Gastrocnemius medialis (tissue), 4 donors: ENCODE measurements at regions not wholly inside any gene's neighbourhood (a gene's known extent, or its start where the extent isn't known, plus 50 kb on each side); places are given as distances from the start of the nearest gene placed in this dataset.

Experiments
- ATAC-seq, 2 donors: fragments of 150-250 bp; one replicate each; pipeline ENCODE4 v1.9.1; 2016
- DNase-seq, 2 donors: peaks; one replicate each; pipeline ENCODE4 v3.0.0-alpha.2; 2019
- H3K27ac ChIP-seq, 4 donors: fragments of 200-600 bp; sonication (generic); 1 replicate in 1 of 4; 2 replicates in 3 of 4; pipeline ENCODE4 v1.5.1; 2016 to 2018; ENCODE audit warnings: mild to moderate bottlenecking in 2 of 4, moderate library complexity in 1 of 4
- H3K27me3 ChIP-seq, 3 donors: fragments of 200-600 bp; sonication (generic) in 2 of 3; 1 replicate in 1 of 3; 2 replicates in 2 of 3; pipeline versions ENCODE4 v1.5.1 to v1.6.0; 2016 to 2019; ENCODE audit warnings: mild to moderate bottlenecking in 1 of 3, moderate library complexity in 1 of 3
- H3K36me3 ChIP-seq, 2 donors: fragments of 200-600 bp; sonication (generic) in 1 of 2; one replicate each; pipeline ENCODE4 v1.5.1; 2017 to 2018
- H3K4me1 ChIP-seq, 2 donors: fragments of 200-600 bp; sonication (generic) in 1 of 2; one replicate each; pipeline ENCODE4 v1.5.1; 2016 to 2017; ENCODE audit warnings: mild to moderate bottlenecking in 2 of 2
- H3K4me3 ChIP-seq, 4 donors: fragments of 200-600 bp; sonication (generic) in 3 of 4; 1 replicate in 1 of 4; 2 replicates in 3 of 4; pipeline ENCODE4 v1.5.1; 2016 to 2019; ENCODE audit warnings: mild to moderate bottlenecking in 2 of 4
- H3K9me3 ChIP-seq, 3 donors: fragments of 200-600 bp; sonication (generic) in 2 of 3; 1 replicate in 1 of 3; 2 replicates in 2 of 3; pipeline ENCODE4 v1.5.1; 2016 to 2019
- POLR2A ChIP-seq, 2 donors: fragments of 450-650 bp; IDR thresholded peaks; one replicate each; pipeline ENCODE4 v1.6.1; 2017; ENCODE audit warnings: antibody characterized with exemption in 2 of 2, mild to moderate bottlenecking in 2 of 2, moderate library complexity in 2 of 2
- in situ Hi-C, 4 donors: fragments of 200-750 bp; cut with MboI; loops; one replicate each; pipeline versions ENCODE4 v1.15.0 to v1.8.0; 2017; ENCODE audit warnings: low sequenced_read_pairs in 4 of 4
- intact Hi-C: fragments of 100-400 bp; cut with DNase I; formaldehyde crosslinking; loops from one replicate; pipeline ENCODE4 v1.15.1; 2023; ENCODE audit warnings: low total_unique reads
- TF ChIP-seq, protein P1 (sequence below), 5 experiments: fragments of 450-650 bp in 3 of 5; fragments of 200-600 bp in 2 of 5; sonication (generic) in 2 of 5; IDR thresholded peaks in 4 of 5; conservative IDR thresholded peaks in 1 of 5; 1 replicate in 4 of 5; 2 replicates in 1 of 5; pipeline ENCODE4 v1.5.1; 2016 to 2019; ENCODE audit warnings: antibody characterized with exemption in 5 of 5, mild to moderate bottlenecking in 3 of 5, moderate library complexity in 3 of 5

DNA sequence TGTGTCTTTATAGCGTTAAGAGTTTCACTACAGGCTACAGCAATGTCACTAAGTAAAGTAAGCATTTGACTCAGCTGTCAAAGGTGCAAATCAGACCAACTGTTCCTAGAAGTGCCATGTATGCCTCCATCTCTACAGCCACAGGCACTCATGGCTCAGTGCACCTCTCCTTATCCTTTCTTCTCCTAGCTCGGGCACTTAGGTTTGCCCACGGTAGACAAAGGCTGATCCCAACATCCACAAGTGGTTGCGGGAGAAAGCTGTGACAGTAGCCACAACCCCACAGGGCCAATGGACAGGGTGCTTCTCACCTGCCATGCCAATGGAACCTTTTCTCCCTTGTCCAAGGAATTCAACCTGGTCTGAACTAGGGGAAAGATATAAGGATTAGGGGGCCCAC lies 228.5 kb upstream of the EXOC2 start:
- Histone ChIP-seq H3K27me3 (no peaks in the 10 kb centered on the region), H3K36me3 (no peaks in the 10 kb centered on the region), H3K4me1 (no peaks in the 10 kb centered on the region), H3K4me3 (no peak overlapping the region), H3K9me3 (no peaks in the 10 kb centered on the region), H3K27ac (no peak overlapping the region)
- intact Hi-C loops (no loop called here), in situ Hi-C loops (no loop called here)
- DNase-seq (no peak), ATAC-seq (no peak)
- TF ChIP-seq POLR2A (IDR thresholded peaks at IDR 0.05): no peak
- TF ChIP-seq, protein P1, sequence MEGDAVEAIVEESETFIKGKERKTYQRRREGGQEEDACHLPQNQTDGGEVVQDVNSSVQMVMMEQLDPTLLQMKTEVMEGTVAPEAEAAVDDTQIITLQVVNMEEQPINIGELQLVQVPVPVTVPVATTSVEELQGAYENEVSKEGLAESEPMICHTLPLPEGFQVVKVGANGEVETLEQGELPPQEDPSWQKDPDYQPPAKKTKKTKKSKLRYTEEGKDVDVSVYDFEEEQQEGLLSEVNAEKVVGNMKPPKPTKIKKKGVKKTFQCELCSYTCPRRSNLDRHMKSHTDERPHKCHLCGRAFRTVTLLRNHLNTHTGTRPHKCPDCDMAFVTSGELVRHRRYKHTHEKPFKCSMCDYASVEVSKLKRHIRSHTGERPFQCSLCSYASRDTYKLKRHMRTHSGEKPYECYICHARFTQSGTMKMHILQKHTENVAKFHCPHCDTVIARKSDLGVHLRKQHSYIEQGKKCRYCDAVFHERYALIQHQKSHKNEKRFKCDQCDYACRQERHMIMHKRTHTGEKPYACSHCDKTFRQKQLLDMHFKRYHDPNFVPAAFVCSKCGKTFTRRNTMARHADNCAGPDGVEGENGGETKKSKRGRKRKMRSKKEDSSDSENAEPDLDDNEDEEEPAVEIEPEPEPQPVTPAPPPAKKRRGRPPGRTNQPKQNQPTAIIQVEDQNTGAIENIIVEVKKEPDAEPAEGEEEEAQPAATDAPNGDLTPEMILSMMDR (IDR thresholded peaks at IDR 0.05 in 4 of 5, conservative IDR thresholded peaks at IDR 0.05 in 1 of 5): no peak

DNA sequence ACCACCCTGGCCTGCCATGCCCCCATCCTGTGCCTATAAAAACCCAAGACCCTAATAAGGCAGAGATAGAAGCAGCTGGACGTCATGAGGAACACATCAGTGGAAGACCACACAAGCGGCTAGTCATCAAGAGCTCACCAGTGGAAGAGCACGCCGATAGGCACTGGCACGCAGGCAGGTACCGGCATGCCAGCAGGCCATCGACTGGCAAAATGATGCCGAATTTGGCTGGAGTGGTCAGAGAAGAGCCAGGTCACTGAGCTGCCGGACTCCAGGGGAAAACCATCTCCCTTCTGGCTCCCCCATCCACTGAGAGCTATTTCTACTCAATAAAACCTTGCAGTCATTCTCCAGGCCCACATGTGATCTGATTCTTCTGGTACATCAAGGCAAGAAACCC lies 227.6 kb upstream of the EXOC2 start:
- Histone ChIP-seq H3K36me3 (no peaks in the 10 kb centered on the region), H3K4me3 (no peak overlapping the region), H3K27me3 (no peaks in the 10 kb centered on the region), H3K9me3 (no peaks in the 10 kb centered on the region), H3K4me1 (no peaks in the 10 kb centered on the region), H3K27ac (no peak overlapping the region)
- no peak for TF ChIP-seq POLR2A (IDR thresholded peaks at IDR 0.05)
- TF ChIP-seq, protein P1 (IDR thresholded peaks at IDR 0.05 in 4 of 5, conservative IDR thresholded peaks at IDR 0.05 in 1 of 5): no peak
- in situ Hi-C loops (no loop called here), intact Hi-C loops (no loop called here)
- ATAC-seq (no peak), DNase-seq (no peak)

DNA sequence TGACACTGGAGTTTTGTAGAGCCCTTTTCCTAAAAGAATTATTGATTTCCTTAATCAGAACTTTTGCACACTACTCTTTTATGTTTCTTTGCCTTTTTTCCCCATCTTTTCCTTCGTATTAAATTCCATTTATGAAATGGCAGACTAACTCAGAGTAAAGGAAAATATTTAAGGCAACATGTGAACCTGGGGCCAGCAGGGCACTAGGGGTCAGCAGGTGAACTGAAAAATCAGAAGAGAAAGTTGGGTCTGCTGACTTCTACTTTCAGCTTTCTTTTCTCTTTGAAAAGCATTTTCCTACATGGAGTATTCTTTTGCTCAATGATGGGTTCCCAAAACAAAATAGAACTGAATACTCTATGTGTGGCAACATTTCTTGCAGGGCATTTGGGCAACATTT lies 226.6 kb upstream of the EXOC2 start:
- no peaks in the 10 kb centered on the region for H3K27me3 ChIP-seq
- intact Hi-C loops: no loop called here
- TF ChIP-seq POLR2A (IDR thresholded peaks at IDR 0.05): no peak
- TF ChIP-seq, protein P1 (IDR thresholded peaks at IDR 0.05 in 4 of 5, conservative IDR thresholded peaks at IDR 0.05 in 1 of 5): no peak
- no peaks in the 10 kb centered on the region for H3K36me3 ChIP-seq
- no peaks in the 10 kb centered on the region for H3K4me1 ChIP-seq
- no peak for DNase-seq
- no peaks in the 10 kb centered on the region for H3K9me3 ChIP-seq
- no peak overlapping the region for H3K4me3 ChIP-seq
- ATAC-seq: no peak
- in situ Hi-C loops: no loop called here
- no peak overlapping the region for H3K27ac ChIP-seq

DNA sequence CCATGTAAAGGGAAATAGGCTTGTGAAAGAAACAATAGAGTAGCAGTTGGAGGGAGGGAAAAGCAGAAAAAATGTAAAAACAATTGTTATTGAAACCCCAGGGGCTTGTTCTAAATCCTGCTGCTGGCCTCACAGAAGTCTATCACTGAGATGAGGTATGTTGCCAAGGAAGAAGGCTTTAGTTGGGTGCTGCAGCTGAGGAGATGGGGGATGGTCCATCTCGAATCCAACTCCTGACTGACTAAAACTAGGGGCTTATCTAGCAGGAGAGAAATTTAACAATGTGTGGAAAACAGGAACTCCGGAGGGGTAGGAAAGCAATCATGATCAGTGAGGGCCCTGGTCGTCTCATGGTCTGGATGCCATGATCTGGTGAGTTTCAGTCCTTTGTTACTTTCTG lies 225.0 kb upstream of the EXOC2 start:
- H3K4me1 ChIP-seq: no peaks in the 10 kb centered on the region
- TF ChIP-seq, protein P1 (IDR thresholded peaks at IDR 0.05 in 4 of 5, conservative IDR thresholded peaks at IDR 0.05 in 1 of 5): no peak
- no peak for TF ChIP-seq POLR2A (IDR thresholded peaks at IDR 0.05)
- no peaks in the 10 kb centered on the region for H3K36me3 ChIP-seq
- no peak overlapping the region for H3K27ac ChIP-seq
- no peak overlapping the region for H3K4me3 ChIP-seq
- in situ Hi-C loops (no loop called here), intact Hi-C loops (no loop called here)
- H3K9me3 ChIP-seq: no peaks in the 10 kb centered on the region
- ATAC-seq (no peak), DNase-seq (no peak)
- no peaks in the 10 kb centered on the region for H3K27me3 ChIP-seq

DNA sequence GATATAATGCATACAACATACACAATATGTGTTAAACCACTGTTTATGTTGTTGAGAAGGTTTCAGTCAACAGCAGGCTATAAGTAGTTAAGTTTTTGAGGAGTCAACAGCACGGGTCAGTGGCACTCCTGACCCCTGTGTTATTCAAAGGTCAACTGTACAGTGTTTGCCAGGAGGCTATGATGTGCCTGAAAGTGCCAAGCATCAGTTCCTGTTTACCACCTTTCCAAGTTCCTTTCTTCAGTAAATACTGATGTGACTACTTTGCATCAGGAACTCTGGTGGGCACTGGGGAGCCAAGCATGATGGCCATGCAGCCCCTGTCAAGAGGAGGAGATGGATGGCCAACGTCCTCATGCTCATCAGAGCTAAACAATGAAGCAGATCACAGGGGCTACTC lies 224.4 kb upstream of the EXOC2 start:
- Histone ChIP-seq H3K4me1 (no peaks in the 10 kb centered on the region), H3K36me3 (no peaks in the 10 kb centered on the region), H3K27ac (no peak overlapping the region), H3K9me3 (no peaks in the 10 kb centered on the region), H3K4me3 (no peak overlapping the region), H3K27me3 (no peaks in the 10 kb centered on the region)
- no peak for TF ChIP-seq POLR2A (IDR thresholded peaks at IDR 0.05)
- TF ChIP-seq, protein P1 (IDR thresholded peaks at IDR 0.05 in 4 of 5, conservative IDR thresholded peaks at IDR 0.05 in 1 of 5): no peak
- DNase-seq (no peak), ATAC-seq (no peak)
- in situ Hi-C loops (no loop called here), intact Hi-C loops (no loop called here)
